ENCODE measurements at regions not wholly inside any gene's neighbourhood (a gene's known extent, or its start where the extent isn't known, plus 50 kb on each side); places are given as distances from the start of the nearest gene placed in this dataset.

DNA sequence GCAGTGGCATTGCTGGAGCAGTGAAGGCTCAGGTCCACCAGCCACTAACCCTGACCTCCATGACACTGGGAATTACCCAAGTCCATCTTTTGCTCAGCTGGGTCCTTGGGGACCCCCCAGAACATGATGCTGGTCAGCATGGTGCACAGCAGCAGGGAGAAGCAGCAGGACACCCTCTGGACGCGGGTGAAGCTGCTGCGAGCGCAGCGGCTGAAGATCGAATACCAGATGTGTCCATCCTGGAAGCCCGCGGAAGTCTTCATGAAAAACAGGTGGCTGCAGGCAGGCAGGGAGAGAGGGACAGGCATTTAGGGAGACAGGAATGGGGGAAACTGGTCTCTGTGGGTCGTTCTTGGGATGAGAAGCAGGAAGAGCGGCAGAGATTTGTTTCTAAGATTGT lies 53.4 kb upstream of the GCSH start:
- intact Hi-C loops (cut with micrococcal nuclease; ENCODE audit: unreplicated experiment): loop anchor here (5.0 kb wide), 1 partner anchor 48 kb away; no protein-coding TSS in a partner anchor
- no TSS peak for BruUV-seq (replicated peaks)
- TF ChIP-seq, protein P1, sequence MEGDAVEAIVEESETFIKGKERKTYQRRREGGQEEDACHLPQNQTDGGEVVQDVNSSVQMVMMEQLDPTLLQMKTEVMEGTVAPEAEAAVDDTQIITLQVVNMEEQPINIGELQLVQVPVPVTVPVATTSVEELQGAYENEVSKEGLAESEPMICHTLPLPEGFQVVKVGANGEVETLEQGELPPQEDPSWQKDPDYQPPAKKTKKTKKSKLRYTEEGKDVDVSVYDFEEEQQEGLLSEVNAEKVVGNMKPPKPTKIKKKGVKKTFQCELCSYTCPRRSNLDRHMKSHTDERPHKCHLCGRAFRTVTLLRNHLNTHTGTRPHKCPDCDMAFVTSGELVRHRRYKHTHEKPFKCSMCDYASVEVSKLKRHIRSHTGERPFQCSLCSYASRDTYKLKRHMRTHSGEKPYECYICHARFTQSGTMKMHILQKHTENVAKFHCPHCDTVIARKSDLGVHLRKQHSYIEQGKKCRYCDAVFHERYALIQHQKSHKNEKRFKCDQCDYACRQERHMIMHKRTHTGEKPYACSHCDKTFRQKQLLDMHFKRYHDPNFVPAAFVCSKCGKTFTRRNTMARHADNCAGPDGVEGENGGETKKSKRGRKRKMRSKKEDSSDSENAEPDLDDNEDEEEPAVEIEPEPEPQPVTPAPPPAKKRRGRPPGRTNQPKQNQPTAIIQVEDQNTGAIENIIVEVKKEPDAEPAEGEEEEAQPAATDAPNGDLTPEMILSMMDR (IDR thresholded peaks at IDR 0.05; ENCODE audit: insufficient read depth in 1 of 2, low read depth in 1 of 2, low read length in 1 of 2, severe bottlenecking in 1 of 2, unreplicated experiment in 1 of 2): no peak
- H3K9me3 Mint-ChIP-seq (ENCODE audit: unreplicated experiment): no peaks in the 10 kb centered on the region
- Histone ChIP-seq H3K4me3 (ENCODE audit: low read depth, low read length) (no peak overlapping the region), H3K9me3 (no peaks in the 10 kb centered on the region), H3K36me3 (ENCODE audit: control insufficient read depth, insufficient read depth, low read length) (no peaks in the 10 kb centered on the region), H3K4me1 (peaks cover 5% of the 10 kb centered on the region), H3K27me3 (replicated peaks; ENCODE audit: control insufficient read depth, insufficient read depth, low read length) (no peaks in the 10 kb centered on the region; the same call in 1 of the 2 replicates)
- no peaks in the 10 kb centered on the region for H3K27me3 Mint-ChIP-seq (ENCODE audit: insufficient read depth, unreplicated experiment)
- H3K27ac Mint-ChIP-seq (ENCODE audit: unreplicated experiment): no peak overlapping the region
- no peaks in the 10 kb centered on the region for H3K4me1 Mint-ChIP-seq (ENCODE audit: low read depth, unreplicated experiment)
- ChIA-PET POLR2A (no interaction called here), CTCF (no interaction called here)
- DNase-seq: no peak
- H3K36me3 Mint-ChIP-seq (ENCODE audit: insufficient read depth, unreplicated experiment): no peaks in the 10 kb centered on the region
- H3K4me3 Mint-ChIP-seq (ENCODE audit: unreplicated experiment): no peak overlapping the region

DNA sequence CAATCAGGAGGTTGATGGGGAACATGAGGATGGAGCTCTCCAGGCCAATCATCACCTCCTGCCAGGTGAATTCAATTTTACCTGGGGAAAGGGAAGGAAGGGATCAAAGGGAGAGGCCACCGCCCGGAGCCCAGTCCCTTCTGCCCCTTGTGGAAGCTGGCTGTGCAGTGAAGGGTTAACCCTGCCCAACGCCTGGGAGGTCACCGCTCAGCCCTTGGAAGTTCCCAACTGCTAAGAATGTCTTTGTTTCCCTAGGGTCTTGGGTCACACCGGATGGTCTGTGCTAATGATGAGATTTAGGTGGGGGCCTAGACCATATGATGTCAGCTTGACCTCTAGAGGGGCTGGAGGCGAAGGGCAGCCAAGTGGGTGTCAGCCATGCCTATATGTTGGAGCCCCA lies 52.1 kb upstream of the GCSH start:
- no peak overlapping the region for H3K4me3 Mint-ChIP-seq (ENCODE audit: unreplicated experiment)
- ChIA-PET CTCF (no interaction called here), POLR2A (no interaction called here)
- H3K27ac Mint-ChIP-seq (ENCODE audit: unreplicated experiment): no peak overlapping the region
- no peaks in the 10 kb centered on the region; the same call in 1 of the 2 replicates for H3K27me3 ChIP-seq (replicated peaks; ENCODE audit: control insufficient read depth, insufficient read depth, low read length)
- no peak for DNase-seq
- no peaks in the 10 kb centered on the region for H3K9me3 Mint-ChIP-seq (ENCODE audit: unreplicated experiment)
- intact Hi-C loops (cut with micrococcal nuclease; ENCODE audit: unreplicated experiment): loop anchor here (5.0 kb wide), 1 partner anchor 49 kb away; no protein-coding TSS in a partner anchor
- H3K27me3 Mint-ChIP-seq (ENCODE audit: insufficient read depth, unreplicated experiment): no peaks in the 10 kb centered on the region
- no peaks in the 10 kb centered on the region for H3K36me3 ChIP-seq (ENCODE audit: control insufficient read depth, insufficient read depth, low read length)
- H3K36me3 Mint-ChIP-seq (ENCODE audit: insufficient read depth, unreplicated experiment): peaks cover 9% of the 10 kb centered on the region
- peaks cover 8% of the 10 kb centered on the region for H3K4me1 Mint-ChIP-seq (ENCODE audit: low read depth, unreplicated experiment)
- H3K4me3 ChIP-seq (ENCODE audit: low read depth, low read length): no peak overlapping the region
- H3K4me1 ChIP-seq: peaks cover 18% of the 10 kb centered on the region
- H3K9me3 ChIP-seq: no peaks in the 10 kb centered on the region
- no TSS peak for BruUV-seq (replicated peaks)
- TF ChIP-seq, protein P1 (IDR thresholded peaks at IDR 0.05; ENCODE audit: insufficient read depth in 1 of 2, low read depth in 1 of 2, low read length in 1 of 2, severe bottlenecking in 1 of 2, unreplicated experiment in 1 of 2): no peak

All from Caco-2 (cell line).